DND-41 (cell line): ENCODE measurements at regions not wholly inside any gene's neighbourhood (a gene's known extent, or its start where the extent isn't known, plus 50 kb on each side); places are given as distances from the start of the nearest gene placed in this dataset.

Experiments used
- EZH2 ChIP-seq: IDR thresholded peaks from 3 replicates; pipeline ENCODE4 v1.6.1; 2012; ENCODE audit warnings: borderline replicate concordance, low read depth, mild to moderate bottlenecking, moderate library complexity, low read length, inconsistent platforms; ENCODE audit not compliant: severe bottlenecking
- TF ChIP-seq, protein P1 (sequence below): IDR thresholded peaks from 2 replicates; pipeline ENCODE4 v1.5.1; 2012; ENCODE audit warnings: borderline replicate concordance, low read length, moderate library complexity, mild to moderate bottlenecking; ENCODE audit not compliant: poor library complexity, severe bottlenecking; ENCODE audit errors: extremely low read depth

DNA sequence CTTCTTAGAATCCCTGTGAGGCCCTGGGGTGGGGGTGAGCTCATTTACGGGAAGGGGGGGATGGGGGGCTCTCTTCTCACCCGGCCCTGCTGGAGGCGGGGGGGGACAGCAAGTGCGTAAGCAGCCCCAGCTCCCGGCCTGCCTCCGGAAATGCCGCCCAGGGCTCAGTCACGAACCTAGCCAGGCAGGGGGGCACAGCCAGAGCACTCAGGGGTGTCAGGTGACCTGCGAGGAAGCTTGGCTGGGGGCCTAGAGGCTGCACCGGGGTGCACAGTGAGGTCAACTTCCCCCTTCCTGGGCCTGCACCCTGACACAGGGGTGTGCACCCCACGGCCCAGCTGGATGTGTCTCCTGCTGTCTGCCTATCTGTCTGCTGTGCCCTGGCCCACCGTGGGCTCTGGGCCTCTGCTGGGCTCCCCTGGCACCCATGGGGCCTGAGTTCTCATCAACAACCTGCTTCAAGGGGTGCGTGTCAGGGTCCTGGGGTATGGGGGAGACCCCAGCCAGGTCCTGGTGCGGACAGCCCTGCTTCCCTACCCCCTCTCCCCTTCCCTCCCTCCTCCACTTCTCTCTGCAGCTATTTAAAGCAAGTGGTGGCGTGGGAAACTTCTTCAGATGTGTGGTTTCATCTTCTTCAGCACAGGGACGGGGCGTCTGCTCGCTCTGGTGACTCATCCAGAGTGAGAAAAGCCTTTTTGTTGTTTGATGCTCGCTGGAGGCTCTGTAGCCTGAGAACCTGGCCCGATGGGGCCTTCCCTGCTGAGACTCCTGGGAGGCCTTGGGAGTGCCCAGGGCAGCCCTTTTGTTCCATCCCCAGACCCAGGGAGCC is 92.5 kb upstream of the RUNX3 start:
- TF ChIP-seq, protein P1, sequence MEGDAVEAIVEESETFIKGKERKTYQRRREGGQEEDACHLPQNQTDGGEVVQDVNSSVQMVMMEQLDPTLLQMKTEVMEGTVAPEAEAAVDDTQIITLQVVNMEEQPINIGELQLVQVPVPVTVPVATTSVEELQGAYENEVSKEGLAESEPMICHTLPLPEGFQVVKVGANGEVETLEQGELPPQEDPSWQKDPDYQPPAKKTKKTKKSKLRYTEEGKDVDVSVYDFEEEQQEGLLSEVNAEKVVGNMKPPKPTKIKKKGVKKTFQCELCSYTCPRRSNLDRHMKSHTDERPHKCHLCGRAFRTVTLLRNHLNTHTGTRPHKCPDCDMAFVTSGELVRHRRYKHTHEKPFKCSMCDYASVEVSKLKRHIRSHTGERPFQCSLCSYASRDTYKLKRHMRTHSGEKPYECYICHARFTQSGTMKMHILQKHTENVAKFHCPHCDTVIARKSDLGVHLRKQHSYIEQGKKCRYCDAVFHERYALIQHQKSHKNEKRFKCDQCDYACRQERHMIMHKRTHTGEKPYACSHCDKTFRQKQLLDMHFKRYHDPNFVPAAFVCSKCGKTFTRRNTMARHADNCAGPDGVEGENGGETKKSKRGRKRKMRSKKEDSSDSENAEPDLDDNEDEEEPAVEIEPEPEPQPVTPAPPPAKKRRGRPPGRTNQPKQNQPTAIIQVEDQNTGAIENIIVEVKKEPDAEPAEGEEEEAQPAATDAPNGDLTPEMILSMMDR: no peak
- no peak for TF ChIP-seq EZH2
